ENCODE measurements at regions not wholly inside any gene's neighbourhood (a gene's known extent, or its start where the extent isn't known, plus 50 kb on each side); places are given as distances from the start of the nearest gene placed in this dataset.
A peak's percentile ranks its signal among the peaks of the same experiment; 100 is the strongest.

DNA sequence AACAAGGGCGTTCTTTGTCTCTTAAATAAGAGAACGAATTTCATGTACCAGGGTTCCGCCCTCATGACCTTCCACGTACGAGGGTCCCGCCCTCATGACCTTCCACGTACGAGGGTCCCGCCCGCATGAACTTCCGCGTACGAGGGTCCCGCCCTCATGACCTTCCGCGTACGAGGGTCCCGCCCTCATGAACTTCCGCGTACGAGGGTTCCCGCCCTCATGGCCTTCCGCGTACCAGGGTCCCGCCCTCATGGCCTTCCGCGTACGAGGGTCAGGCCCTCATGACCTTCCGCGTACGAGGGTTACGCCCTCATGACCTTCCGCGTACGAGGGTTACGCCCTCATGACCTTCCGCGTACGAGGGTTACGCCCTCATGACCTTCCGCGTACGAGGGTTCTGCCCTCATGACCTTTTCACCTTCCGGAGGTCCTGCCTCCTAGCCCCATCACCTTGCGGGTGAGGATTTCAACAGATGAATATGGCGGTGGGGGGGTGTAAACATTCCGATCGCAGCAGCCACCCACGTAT, 273.9 kb upstream of the ADAMTS16 start:
- no peak for DNase-seq

DNA sequence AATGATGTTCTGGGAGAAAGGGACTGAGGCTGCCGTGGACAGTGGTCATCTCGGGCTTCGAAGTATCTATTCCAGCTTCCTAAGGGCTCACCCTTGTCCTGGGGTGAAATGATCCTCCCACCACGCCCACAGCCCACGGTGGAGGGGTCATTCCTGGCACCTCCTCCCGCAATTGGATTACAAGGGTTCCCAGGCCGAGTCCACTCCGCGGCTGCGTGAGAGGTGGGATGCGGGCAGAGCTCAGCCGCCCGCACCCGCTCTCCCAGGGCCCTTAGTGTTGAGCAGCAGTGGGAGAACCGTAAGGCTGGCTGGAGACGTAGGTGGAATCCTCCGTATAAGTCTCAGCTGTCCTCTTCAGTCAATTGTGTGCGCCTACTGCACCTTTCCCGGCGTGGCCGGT, 273.3 kb upstream of the ADAMTS16 start:
- DNase-seq: no peak

DNA sequence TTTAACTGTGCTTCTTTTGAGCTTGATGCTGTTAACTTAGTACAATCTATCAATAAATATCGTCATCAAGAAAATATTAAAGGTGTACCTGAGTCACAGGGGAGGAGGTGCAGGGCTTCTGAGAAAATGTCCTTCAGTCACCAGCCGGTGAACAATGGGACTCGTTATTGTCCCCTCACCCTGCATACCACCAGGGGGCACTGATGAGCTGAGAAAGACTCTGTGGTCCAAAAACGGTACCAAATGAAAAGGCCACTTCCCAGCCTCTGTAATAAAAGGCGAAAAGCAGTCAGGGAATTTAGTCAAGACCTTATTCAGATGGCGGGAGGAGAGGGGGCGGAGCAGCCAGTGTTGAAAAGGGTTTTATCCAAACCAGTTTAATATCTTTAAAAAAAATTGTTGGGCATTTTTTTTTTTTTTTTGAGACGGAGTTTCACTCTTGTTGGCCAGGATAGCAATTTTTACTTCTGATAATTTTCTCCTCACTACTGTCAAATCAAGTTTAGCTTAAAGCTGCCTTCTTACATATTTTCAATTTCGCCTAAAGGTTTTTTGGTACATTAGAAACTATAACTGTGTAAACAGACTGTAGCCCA, 271.9 kb upstream of the ADAMTS16 start:
- DNase-seq: peak; percentile 27

- no peak for DNase-seq
These were observed 266.5 kb upstream of the ADAMTS16 start for GRCh38 chr5:4873652-4874051.

DNA sequence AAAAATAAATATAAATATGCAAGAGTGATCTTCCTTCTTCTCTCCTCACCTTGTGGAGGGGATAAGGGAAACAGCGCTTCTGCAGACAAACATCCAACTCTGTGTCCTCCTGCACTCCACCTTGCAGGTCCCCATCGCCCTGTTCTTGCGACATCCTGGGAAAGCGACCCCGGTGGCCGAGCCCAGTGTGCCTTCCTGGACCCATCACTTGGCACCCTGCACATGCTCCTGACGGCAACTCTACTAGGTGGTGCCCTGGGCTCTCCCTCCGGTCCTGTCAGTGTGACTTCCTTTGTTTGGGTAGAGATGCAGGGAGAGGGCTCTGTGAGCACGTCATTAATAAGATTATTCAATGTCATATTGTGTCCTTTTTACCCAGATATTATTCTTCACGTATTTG, 266.0 kb upstream of the ADAMTS16 start:
- DNase-seq: no peak

DNA sequence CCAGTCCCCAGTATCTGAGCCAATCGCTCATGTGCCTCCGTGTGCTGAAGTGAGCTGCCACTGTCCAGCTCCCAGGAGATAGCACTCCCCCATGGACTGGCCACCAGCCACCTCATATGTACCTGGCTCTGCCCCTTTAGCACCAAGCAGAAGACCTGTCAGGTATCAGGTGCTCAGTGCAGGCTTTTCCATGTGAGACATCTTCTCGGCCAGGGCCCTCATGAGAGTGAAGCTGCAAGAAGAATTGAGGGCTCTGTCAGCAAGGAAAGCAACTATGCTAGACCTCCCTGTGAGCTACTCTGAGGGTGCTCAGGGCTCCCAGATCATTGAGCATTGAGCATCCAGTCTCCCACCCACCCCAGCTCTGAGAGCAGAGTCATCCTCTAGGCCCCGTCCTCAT, 264.2 kb upstream of the ADAMTS16 start:
- no peak for DNase-seq

DNA sequence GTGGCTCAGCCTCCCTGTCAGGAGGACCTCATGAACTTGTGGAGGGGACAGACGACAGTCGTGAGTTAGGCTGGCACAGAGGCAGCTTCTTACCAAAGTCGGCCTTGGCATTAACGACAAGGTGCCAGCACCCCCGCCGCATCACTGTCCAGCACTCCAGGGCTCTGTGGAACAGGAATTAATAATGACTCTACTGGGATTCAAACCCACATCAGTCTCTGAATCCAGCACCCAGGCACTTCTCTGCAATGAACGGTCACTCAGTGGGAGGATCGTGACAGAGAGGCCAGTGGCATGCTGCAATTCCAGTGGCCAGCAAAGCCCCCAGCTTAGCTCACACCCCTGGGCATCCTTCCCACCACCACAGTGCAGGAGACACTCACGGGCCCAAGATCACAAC, 263.3 kb upstream of the ADAMTS16 start:
- no peak for DNase-seq

DNA sequence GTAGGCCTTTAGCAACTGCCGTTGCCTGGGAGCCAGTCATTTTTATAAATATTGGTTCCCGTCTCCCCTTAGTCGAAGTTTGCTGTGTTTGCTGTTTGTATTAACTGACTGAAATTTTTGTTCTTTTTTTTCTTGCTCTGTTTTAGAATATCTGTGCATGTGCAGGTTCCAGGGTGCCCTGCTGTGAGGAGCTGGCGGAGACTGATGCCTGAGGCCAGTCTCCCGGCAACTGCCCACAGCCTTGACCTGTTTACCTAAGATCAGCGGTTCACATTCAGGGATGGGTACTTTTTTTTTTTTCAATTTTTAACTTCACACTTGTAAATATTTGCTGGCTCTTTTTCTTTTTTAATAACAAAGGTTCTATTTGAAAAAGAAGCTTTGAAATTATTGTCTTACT, 262.6 kb upstream of the ADAMTS16 start:
- no peak for DNase-seq

DNA sequence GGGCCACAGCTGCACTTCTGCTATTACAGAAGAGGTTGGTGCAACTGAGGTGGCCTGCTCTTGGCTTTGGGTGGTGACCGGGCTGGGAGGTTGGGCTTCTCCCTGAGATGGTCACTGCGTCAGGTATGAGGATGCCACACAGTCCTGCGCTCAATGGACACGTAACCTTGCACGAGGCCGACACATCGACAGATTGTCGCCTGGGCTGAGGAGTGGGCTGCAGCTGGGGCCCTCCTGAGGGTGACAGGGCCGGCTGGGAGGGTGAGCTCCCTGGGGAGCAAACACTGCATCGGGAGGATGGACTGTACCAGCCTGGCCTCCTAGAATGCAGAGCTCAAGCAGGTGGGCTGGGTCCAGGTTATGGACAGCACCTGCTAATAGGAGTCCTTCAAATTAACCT, 261.1 kb upstream of the ADAMTS16 start:
- DNase-seq: no peak

DNA sequence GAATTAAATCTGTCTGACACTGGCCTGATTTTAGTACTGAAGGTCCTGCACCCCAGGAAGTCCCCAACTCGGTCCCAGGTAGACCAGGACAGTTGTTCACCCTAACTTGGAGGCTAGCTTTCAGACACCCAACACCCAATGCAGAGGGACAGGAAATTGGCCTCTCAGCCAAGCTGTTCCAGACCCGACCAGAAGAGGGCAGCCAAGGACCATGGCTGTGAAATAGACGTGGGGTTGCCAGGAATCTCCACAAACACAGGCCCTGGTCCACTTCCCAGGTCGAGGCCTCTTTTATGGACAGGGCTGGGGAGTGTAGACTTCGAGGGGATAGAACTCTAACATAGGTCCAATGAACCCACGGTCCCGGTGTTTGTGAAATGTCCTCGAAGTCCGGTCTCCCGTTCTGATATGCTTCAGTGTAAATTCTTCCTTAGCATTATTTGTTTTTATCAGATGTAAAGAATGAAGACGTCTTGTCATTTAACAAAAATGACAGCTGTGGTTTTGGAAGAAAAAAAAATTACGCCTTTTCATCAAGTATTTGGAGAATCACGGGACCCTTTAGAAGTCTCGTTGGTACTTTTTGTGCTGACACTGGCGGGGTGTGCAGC, 260.3 kb upstream of the ADAMTS16 start:
- peak; percentile 32 for DNase-seq

DNA sequence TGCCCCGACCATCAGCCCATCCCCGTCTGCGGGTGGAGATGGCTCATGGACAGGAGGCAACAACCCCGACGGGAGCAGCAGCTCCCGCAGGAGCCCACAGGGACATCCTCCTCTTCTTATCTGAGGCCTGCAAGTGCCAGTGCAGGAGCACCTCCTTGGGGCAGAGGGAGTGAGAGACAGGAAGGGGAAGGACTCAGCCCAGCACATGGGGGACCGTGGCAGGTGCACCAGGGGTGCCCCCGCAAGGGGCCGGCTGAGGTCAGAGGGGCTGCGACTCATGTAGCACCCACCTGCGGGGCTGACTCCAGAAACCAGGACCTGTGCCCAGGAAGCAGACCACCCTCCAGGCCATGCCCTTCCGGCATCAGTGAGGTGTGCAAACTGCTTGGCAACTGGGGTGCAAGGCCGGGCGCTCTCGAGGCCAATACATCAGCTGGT, 259.8 kb upstream of the ADAMTS16 start:
- no peak for DNase-seq

DNA sequence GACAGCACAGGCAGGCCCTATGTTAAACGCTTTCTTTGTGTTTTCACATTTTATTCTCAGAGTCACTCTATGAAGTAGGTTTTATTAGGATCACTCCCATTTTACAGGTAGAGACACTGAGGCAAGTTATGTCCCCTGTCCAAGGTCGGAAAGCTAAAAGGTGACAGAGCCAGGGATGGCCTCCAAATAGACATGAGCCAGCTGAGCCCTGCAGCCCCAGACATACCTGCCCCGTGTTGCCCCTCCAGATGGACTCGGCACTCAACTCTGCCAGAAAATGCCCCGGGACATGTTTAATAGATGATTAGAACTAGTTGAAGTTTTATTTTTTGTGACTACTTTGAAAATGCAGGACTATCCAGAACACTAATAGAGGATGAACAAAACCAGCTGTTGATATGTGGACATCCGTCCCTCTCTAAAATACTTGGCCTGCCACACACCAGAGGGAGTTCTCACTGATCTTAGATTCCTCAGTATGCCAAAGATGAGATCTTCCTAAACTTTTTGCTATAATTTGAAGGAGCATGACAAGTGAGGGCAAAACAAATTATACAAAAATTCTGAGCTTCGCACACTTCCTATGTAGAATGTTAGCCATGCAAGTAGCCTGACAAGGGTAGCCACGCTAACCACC, 258.6 kb upstream of the ADAMTS16 start:
- DNase-seq: no peak

DNA sequence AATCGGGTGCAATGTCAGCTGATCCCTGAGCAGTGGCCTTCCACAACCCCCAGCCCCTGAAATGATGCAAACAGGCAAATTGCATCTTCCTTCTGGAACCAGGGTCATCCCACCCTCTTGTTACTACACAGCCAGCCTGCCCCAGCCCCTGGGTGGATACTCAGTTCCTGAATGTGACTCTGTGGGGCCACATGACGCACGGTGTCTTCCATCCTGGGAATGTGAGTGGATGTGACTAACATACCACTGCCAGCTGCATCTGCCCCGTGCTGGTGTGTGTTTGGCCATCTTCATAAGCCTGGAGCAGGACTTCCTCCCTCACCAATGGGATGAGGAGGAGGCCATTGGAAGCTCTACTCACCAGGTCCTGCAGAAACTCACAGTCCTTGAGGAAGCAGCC, 257.9 kb upstream of the ADAMTS16 start:
- no peak for DNase-seq

- DNase-seq: no peak
These were observed 256.8 kb upstream of the ADAMTS16 start for GRCh38 chr5:4883360-4883759.

DNA sequence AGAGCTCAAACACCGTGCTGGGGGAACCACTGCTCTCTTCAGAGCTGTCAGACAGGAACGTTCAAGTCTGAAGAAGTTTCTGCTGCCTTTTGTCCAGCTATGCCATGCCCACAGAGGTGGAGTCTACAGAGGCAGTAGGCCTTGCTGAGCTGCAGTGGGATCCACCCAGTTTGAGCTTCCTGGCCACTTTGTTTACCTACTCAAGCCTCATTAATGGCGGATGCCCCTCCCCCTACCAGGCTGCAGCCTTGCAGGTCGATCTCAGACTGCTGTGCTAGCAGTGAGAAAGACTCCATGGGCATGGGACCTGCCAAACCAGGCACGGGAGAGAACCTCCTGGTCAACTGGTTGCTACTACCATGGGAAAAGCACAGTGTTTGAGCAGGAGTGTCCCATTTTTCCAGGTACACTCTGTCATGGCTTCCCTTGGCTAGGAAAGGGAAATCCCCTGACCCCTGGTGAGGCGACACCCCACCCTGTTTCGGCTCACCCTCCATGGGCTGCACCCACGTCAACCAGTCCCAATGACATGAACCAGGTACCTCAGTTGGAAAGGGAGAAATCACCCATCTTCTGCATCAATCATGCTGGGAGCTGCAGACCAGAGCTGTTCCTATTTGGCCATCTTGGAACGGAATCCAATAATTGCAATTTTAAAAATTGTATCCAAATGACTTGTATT, 246.9 kb upstream of the ADAMTS16 start:
- DNase-seq: no peak

GRCh38 chr5:4896328-4896727, 243.8 kb upstream of the ADAMTS16 start:
- DNase-seq: no peak

DNA sequence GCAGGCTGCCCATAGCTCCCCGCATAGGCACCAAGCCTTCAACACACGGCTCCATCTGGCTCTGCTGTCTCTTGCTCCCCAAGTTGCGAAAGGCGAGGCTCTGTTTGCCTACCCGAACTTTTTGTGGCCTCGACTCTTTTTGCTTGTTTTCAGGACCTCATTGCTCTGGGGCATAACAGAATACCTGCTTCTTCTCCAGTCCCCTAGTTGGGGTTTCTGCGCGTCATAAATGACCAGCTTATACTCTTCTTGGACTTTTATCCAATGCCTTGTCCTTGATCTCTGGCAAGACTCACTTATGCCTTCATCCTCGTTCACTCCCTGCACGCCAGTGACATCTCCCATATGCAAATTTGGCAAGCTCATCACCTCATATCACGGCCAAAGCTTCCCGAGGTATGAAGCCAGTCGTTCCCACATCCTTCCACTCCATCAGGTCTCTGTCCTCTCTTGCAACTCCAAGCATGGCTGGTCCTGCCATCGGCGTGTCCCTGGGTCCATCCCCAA, 238.8 kb upstream of the ADAMTS16 start:
- DNase-seq: no peak

- DNase-seq: no peak
These were observed 238.2 kb upstream of the ADAMTS16 start for GRCh38 chr5:4901924-4902323.

GRCh38 chr5:4905674-4906520, 234.2 kb upstream of the ADAMTS16 start:
- no peak for DNase-seq

DNA sequence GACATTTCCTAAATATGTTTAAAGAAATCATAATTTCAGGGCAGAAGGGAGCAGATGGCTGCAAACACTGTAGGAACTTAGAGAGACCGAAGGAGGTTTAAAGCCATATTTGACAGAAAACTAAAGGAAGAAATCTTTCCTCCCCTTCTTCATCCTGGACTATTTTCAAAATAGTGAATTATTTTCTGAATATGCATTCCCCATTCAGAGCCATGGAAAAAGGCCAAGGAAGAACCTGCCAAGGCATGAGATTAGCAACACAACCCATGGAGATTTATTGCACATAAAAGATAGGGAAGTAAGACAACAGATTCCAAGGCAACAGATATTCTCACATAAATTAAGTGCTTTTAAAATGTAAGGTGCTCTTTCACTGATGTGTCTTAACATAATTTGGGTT, 233.3 kb upstream of the ADAMTS16 start:
- no peak for DNase-seq

DNA sequence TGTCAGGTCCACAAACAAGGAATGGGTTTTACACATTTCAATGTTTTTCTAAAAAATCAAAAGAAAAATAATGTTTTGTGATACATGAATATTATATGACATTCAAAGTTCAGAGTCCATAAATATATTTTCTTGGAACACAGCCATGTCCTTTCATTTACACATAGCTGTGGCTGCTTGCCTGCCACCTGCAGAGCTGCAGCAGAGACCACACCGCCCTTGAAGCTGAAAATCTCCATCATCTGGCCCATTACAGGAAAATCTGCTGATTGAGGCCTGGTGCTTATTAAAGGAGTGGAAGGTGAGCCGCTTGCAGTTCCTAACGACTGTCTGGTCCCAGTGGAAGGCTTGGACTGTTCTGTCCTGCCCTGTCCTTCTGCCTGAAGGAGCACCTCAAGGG, 232.6 kb upstream of the ADAMTS16 start:
- DNase-seq: no peak

- no peak for DNase-seq
These were observed 231.0 kb upstream of the ADAMTS16 start for GRCh38 chr5:4909086-4909485.

Measured in activated naive CD4-positive, alpha-beta T cell treated with anti-CD3 and anti-CD28 coated beads, Interleukin-2, amount 50 U/mL, for 16 hours (primary cell).